SU-DHL-6 (cell line): ENCODE measurements at regions not wholly inside any gene's neighbourhood (a gene's known extent, or its start where the extent isn't known, plus 50 kb on each side); places are given as distances from the start of the nearest gene placed in this dataset.

ENCODE experiments used
- H2AFZ ChIP-seq: fragments of 200-600 bp; sonication (generic); 2 replicates; pipeline ENCODE4 v1.6.1; 2014; ENCODE audit warnings: low read depth, mild to moderate bottlenecking, moderate library complexity, mixed read lengths, antibody characterized with exemption, low read length; ENCODE audit not compliant: severe bottlenecking
- H3F3A ChIP-seq: fragments of 200-600 bp; shearing (Covaris generic); 2 replicates; pipeline ENCODE4 v1.6.0; 2016; ENCODE audit warnings: antibody characterized with exemption, mild to moderate bottlenecking; ENCODE audit not compliant: insufficient read depth
- H3K27ac ChIP-seq: fragments of 200-600 bp; sonication (generic); 2 replicates; pipeline ENCODE4 v1.5.1; 2016; ENCODE audit warnings: low read depth, mild to moderate bottlenecking, low read length, moderate library complexity, mixed read lengths
- H3K27me3 ChIP-seq: fragments of 200-600 bp; sonication (generic), shearing (Covaris generic); 2 replicates; pipeline ENCODE4 v1.6.0; 2014; ENCODE audit warnings: mild to moderate bottlenecking, low read length
- H3K36me3 ChIP-seq: fragments of 200-600 bp; sonication (generic); 2 replicates; pipeline ENCODE4 v1.6.1; 2014; ENCODE audit warnings: mild to moderate bottlenecking, low read length, mixed read lengths
- H3K4me2 ChIP-seq: fragments of 300-600, 200-600 bp; shearing (Covaris generic), sonication (generic); 2 replicates; pipeline ENCODE4 v1.6.0; 2014; ENCODE audit warnings: low read length, low read depth, mild to moderate bottlenecking; ENCODE audit not compliant: poor library complexity, severe bottlenecking
- H3K4me3 ChIP-seq: fragments of 200-600 bp; sonication (generic); 2 replicates; pipeline ENCODE4 v1.5.1; 2014; ENCODE audit warnings: antibody characterized with exemption, low read length, mild to moderate bottlenecking, mixed read lengths; ENCODE audit not compliant: insufficient read depth, poor library complexity, severe bottlenecking
- H3K79me2 ChIP-seq: fragments of 200-600 bp; sonication (generic); 2 replicates; pipeline ENCODE4 v1.6.1; 2014; ENCODE audit warnings: mild to moderate bottlenecking, low read length, moderate library complexity; ENCODE audit not compliant: insufficient read depth
- H3K9ac ChIP-seq: fragments of 200-600 bp; sonication (generic); 2 replicates; pipeline ENCODE4 v1.7.0; 2014; ENCODE audit warnings: mild to moderate bottlenecking, low read length
- H3K9me2 ChIP-seq: fragments of 200-600 bp; sonication (generic); replicated peaks from 2 replicates; pipeline ENCODE4 v1.6.1; 2014; ENCODE audit warnings: low read length; ENCODE audit not compliant: insufficient read depth
- H3K9me3 ChIP-seq: fragments of 200-600 bp; sonication (generic); 2 replicates; pipeline ENCODE4 v1.6.1; 2014; ENCODE audit warnings: low read length, mixed read lengths; ENCODE audit not compliant: insufficient read depth
- H4K20me1 ChIP-seq: fragments of 200-600 bp; sonication (generic); 2 replicates; pipeline ENCODE4 v1.6.1; 2014; ENCODE audit warnings: low read depth, mild to moderate bottlenecking, antibody characterized with exemption, low read length, moderate library complexity, mixed read lengths
- CTCF ChIP-seq: fragments of 200-600 bp; sonication (generic); IDR thresholded peaks from one replicate; pipeline ENCODE4 v1.5.1; 2017; ENCODE audit warnings: antibody characterized with exemption, mild to moderate bottlenecking, low read length, moderate library complexity; ENCODE audit not compliant: insufficient read depth, poor library complexity, severe bottlenecking
- EZH2phosphoT487 ChIP-seq: fragments of 200-600 bp; sonication (generic), shearing (Covaris generic); conservative IDR thresholded peaks from 2 replicates; pipeline ENCODE4 v1.6.1; 2018; ENCODE audit warnings: mild to moderate bottlenecking, antibody characterized with exemption, low read length, moderate library complexity, mixed read lengths

- H3K27ac ChIP-seq, result no peak overlapping the region
- H3K79me2 ChIP-seq, result no peaks in the 10 kb centered on the region
- no peak overlapping the region for H3K4me3 ChIP-seq
- H4K20me1 ChIP-seq, result no peaks in the 10 kb centered on the region
- H3F3A ChIP-seq, result no peaks in the 10 kb centered on the region
- H3K9me2 ChIP-seq, result no peaks in the 10 kb centered on the region
- TF ChIP-seq CTCF, result no peak
- no peak for TF ChIP-seq EZH2phosphoT487
- no peaks in the 10 kb centered on the region for H3K9me3 ChIP-seq
- no peak overlapping the region for H2AFZ ChIP-seq
- no peaks in the 10 kb centered on the region for H3K36me3 ChIP-seq
- no peaks in the 10 kb centered on the region for H3K27me3 ChIP-seq
- H3K4me2 ChIP-seq, result no peak overlapping the region
- H3K9ac ChIP-seq, result no peak overlapping the region
These were observed 549.1 kb upstream of the BOD1L1 start for GRCh38 chr4:14176613-14177012.

GRCh38 chr4:14177987-14178386 lies 550.5 kb upstream of the BOD1L1 start:
- H3K4me2 ChIP-seq, result no peak overlapping the region
- TF ChIP-seq EZH2phosphoT487 (no peak), CTCF (no peak)

GRCh38 chr4:14178421-14178820 lies 550.9 kb upstream of the BOD1L1 start:
- H3K4me2 ChIP-seq, result no peak overlapping the region
- TF ChIP-seq CTCF (no peak), EZH2phosphoT487 (no peak)
- H4K20me1 ChIP-seq, result no peaks in the 10 kb centered on the region
- H3K9me3 ChIP-seq, result no peaks in the 10 kb centered on the region
- H3K9ac ChIP-seq, result no peak overlapping the region
- H3K27ac ChIP-seq, result no peak overlapping the region
- no peaks in the 10 kb centered on the region for H3K27me3 ChIP-seq
- no peaks in the 10 kb centered on the region for H3K36me3 ChIP-seq
- no peak overlapping the region for H3K4me3 ChIP-seq
- no peaks in the 10 kb centered on the region for H3F3A ChIP-seq
- H3K79me2 ChIP-seq, result no peaks in the 10 kb centered on the region
- H3K9me2 ChIP-seq, result no peaks in the 10 kb centered on the region
- no peak overlapping the region for H2AFZ ChIP-seq

More at GRCh38 chr4:14177987-14178386, 550.5 kb upstream of the BOD1L1 start:
- no peaks in the 10 kb centered on the region for H4K20me1 ChIP-seq
- H3K27ac ChIP-seq, result no peak overlapping the region
- H3K9me2 ChIP-seq, result no peaks in the 10 kb centered on the region
- H3K27me3 ChIP-seq, result no peaks in the 10 kb centered on the region
- no peaks in the 10 kb centered on the region for H3K36me3 ChIP-seq
- H2AFZ ChIP-seq, result no peak overlapping the region
- no peak overlapping the region for H3K9ac ChIP-seq
- no peaks in the 10 kb centered on the region for H3K9me3 ChIP-seq
- no peaks in the 10 kb centered on the region for H3K79me2 ChIP-seq
- H3F3A ChIP-seq, result no peaks in the 10 kb centered on the region
- H3K4me3 ChIP-seq, result no peak overlapping the region
